ENCODE measurements at regions not wholly inside any gene's neighbourhood (a gene's known extent, or its start where the extent isn't known, plus 50 kb on each side); places are given as distances from the start of the nearest gene placed in this dataset.
"Not testable (repeated sequence)": the region's sequence is repeated elsewhere in the genome, so short reads cannot be mapped to it uniquely, and the experiment has no call there.

DNA sequence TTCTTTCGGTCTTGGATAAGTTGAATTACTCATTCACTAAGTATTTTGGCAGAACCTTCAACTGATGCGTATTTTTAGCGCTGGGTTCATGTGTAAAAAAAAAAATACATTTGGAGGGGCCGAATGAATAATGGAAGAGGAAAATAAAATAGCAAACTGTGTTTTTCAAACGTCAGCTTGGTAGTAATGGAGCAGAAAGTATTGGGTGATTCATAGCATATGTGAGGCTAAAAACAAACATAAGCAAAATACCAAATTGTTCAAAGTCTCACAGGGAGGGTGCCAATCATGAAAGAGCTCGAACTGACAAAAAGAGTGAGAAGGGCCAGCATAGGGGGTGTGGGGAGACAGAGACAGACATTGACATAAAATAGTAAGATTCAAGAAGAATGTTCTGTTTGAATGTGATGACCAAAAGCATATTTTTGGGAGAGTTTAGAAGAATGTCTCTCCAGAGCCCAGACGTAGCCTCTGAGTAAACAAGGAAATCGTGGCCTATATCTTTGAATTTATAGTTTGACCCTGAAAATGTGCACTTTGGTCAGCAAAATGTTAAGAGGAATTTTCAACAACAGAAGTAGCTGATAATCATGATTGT is 174.9 kb upstream of the HMHB1 start:
- TF ChIP-seq, protein P1, sequence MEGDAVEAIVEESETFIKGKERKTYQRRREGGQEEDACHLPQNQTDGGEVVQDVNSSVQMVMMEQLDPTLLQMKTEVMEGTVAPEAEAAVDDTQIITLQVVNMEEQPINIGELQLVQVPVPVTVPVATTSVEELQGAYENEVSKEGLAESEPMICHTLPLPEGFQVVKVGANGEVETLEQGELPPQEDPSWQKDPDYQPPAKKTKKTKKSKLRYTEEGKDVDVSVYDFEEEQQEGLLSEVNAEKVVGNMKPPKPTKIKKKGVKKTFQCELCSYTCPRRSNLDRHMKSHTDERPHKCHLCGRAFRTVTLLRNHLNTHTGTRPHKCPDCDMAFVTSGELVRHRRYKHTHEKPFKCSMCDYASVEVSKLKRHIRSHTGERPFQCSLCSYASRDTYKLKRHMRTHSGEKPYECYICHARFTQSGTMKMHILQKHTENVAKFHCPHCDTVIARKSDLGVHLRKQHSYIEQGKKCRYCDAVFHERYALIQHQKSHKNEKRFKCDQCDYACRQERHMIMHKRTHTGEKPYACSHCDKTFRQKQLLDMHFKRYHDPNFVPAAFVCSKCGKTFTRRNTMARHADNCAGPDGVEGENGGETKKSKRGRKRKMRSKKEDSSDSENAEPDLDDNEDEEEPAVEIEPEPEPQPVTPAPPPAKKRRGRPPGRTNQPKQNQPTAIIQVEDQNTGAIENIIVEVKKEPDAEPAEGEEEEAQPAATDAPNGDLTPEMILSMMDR (IDR thresholded peaks at IDR 0.05; ENCODE audit: low read depth, low read length), result no peak
- DNase-seq (ENCODE audit: low read depth in 2 of 2), result peak; percentile 46 to 76
- H3K4me3 ChIP-seq (replicated peaks in 1 of 2; ENCODE audit: low read depth in 2 of 2, low read length in 2 of 2), result no peak overlapping the region

DNA sequence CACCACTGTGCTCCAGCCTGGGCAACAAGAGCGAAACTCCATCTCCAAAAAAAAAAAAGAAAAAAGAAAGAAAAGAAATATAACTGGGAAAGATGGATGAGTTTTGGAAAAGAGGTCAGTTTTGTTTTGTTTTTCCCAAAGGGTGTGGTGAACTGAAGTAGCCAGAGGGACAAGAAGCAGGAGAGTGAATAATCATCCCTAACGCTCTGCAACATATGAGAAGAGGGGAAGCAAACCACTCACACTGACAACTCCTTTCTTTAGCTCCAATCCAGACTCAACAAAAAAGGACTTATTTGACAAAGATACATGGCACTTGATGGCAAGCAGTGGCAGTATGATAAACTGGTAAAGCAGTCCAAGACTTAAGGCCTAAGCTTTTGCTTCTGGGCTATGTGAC is 176.1 kb upstream of the HMHB1 start:
- H3K4me3 ChIP-seq (replicated peaks in 1 of 2; ENCODE audit: low read depth in 2 of 2, low read length in 2 of 2), result no peak overlapping the region
- TF ChIP-seq, protein P1 (IDR thresholded peaks at IDR 0.05; ENCODE audit: low read depth, low read length), result no peak
- DNase-seq (ENCODE audit: low read depth in 2 of 2), result no peak

DNA sequence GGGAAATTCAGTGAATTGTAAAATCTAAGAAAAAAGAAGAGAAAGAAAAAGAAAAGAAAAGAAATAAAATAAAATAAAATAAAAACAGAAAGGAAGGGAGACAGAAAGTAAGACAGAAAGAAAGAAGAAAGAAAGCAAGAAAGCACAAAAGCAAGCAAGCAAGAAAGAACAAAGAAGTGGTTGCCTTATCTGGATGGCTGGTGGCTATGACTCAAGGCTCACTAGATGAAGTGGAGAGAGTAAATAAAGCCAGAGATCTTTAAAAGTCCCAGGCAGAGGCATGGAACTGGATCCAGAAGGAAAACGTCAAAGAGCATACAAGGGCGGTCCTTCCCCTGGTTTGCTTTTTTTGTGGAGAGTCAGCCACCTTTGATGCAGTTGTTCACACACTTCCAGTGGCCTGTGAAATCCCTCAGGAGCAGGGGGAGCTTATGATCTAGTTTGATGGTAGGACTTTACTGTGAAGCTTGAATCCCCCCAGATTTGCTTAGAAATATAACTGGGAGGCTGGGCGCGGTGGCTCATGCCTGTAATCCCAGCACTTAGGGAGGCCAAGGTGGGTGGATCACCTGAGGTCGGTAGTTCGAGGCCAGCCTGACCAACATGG is 176.7 kb upstream of the HMHB1 start:
- peak; percentile 44 to 55 for DNase-seq (ENCODE audit: low read depth in 2 of 2)
- TF ChIP-seq, protein P1 (IDR thresholded peaks at IDR 0.05; ENCODE audit: low read depth, low read length), result no peak
- no peak overlapping the region for H3K4me3 ChIP-seq (replicated peaks in 1 of 2; ENCODE audit: low read depth in 2 of 2, low read length in 2 of 2)

DNA sequence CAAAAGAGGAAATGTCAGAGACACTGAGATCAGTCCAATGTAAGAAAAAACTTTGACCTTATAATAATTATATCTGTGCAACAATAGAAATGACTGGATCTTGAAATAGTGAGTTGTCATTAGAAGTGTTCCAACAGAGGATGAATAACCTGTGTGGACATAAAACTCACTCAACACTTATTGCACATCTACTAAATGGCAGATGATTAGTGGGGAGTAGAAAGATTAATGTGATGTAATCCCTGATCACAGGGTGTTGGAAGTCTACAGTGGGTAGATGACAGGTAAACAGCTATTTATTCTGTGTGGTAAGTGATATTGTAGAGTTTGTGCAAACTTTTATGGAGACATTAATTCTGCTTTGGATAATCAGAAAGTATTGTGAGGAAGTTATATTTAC is 177.3 kb upstream of the HMHB1 start:
- H3K4me3 ChIP-seq (replicated peaks in 1 of 2; ENCODE audit: low read depth in 2 of 2, low read length in 2 of 2), result no peak overlapping the region
- TF ChIP-seq, protein P1 (IDR thresholded peaks at IDR 0.05; ENCODE audit: low read depth, low read length), result no peak
- no peak for DNase-seq (ENCODE audit: low read depth in 2 of 2)

DNA sequence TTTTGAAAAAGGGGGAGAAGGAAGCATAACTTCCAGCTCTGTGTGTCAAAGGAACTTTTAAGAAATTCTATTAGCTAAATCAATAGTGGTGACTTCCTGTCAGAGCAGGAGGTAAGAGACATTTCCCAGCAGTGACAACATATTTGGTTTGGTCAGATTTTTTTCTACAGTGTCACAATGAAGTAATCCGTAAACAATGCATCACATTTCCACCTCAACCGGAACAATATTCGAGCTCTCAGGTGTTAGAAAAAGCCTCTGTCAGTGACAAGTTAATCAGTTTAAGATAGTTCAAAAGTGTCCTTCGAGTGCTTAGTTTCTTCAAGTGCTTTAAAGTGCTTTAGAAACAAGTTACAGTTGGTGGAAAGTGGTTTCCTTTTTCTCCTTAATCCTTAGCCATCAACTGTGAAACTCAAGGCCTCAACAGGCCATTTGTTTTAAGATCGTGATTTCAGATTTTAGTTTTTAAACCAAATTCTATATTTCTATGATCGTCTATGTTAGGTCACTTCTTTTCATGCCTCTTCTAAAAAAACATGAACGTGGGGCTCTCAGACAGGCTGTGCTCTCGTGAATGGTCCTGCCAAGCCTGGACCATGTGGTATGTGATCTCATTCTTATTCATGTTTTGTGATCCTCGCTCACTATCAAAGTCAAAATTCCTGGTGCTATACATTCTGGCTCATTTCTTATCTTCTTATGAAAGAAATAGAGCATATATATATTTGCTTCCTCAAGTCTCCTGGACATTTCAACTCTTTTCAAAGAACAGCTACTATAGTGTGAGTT is 181.9 kb upstream of the HMHB1 start:
- no peak overlapping the region for H3K4me3 ChIP-seq (replicated peaks in 1 of 2; ENCODE audit: low read depth in 2 of 2, low read length in 2 of 2)
- TF ChIP-seq, protein P1 (IDR thresholded peaks at IDR 0.05; ENCODE audit: low read depth, low read length), result no peak
- peak; percentile 27 to 79 for DNase-seq (ENCODE audit: low read depth in 2 of 2)

DNA sequence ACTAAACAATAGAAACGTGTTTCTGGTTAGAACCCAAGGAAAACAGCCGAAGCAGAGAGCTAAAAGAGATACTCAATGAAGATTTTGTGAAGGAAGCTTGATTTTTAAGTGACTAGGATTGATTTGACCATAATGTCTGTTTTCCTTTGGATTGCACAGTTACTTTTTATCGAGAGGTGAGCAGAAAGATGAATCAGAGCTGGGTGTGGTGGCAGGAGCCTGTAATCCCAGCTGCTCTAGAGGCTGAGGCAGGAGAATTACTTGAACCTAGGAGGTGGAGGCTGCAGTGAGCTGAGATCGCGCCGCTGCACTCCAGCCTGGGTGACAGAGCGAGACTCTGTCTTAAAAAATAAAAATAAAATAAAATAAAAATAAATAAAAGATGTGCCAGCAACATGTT is 186.9 kb upstream of the HMHB1 start:
- H3K4me3 ChIP-seq (replicated peaks in 1 of 2; ENCODE audit: low read depth in 2 of 2, low read length in 2 of 2); DNase-seq (ENCODE audit: low read depth in 2 of 2): not testable (repeated sequence)

DNA sequence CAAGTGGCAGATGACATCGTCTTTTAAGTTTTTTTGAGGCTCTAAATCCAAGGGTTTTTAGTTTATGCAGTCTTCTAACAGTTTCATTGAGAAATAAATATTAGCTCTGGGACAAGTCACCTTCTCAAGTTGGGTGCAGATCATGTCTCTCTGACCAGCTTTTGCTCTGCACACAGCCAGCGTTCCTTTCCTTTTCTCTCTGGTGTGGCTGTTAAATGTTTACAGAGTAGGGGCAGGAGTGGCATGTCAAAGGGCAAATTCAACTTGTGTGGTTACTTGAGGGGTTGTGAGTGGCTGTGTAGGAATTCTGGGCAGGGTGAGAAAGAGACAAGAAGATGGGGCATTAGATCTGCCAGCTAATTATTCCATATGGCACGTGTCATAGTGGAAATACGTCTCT is 187.5 kb upstream of the HMHB1 start:
- DNase-seq (ENCODE audit: low read depth in 2 of 2), result no peak
- TF ChIP-seq, protein P1 (IDR thresholded peaks at IDR 0.05; ENCODE audit: low read depth, low read length), result no peak
- H3K4me3 ChIP-seq (replicated peaks in 1 of 2; ENCODE audit: low read depth in 2 of 2, low read length in 2 of 2), result no peak overlapping the region

Measured in cardiac fibroblast (primary cell).